ENCODE measurements at regions not wholly inside any gene's neighbourhood (a gene's known extent, or its start where the extent isn't known, plus 50 kb on each side); places are given as distances from the start of the nearest gene placed in this dataset.

DNA sequence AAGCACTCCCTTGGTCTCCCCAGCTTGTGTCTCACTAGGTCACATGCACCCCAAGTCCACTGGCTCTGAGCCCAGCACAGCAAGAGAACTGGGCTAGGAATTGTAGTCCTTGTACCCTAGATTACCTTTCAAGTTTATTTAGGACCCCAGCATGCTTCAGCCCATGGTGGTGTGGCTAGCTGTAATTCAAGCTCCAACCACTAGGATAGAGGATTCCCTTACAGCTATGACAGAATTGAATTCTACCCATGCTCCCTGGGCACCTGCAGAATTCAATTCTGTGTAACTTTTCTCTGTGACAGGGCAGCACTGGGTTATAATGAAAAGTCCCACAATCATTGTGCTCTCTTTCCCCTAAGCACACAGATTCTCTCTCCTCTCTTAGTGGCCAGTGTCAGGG lies 253.8 kb upstream of the DMD start:
- CTCF ChIA-PET = no interaction called here
- H3K36me3 ChIP-seq (ENCODE audit: insufficient read depth, low read length, poor library complexity, severe bottlenecking) = no peaks in the 10 kb centered on the region
- POLR2A ChIA-PET (ENCODE audit: low non-redundant PET) = no interaction called here

DNA sequence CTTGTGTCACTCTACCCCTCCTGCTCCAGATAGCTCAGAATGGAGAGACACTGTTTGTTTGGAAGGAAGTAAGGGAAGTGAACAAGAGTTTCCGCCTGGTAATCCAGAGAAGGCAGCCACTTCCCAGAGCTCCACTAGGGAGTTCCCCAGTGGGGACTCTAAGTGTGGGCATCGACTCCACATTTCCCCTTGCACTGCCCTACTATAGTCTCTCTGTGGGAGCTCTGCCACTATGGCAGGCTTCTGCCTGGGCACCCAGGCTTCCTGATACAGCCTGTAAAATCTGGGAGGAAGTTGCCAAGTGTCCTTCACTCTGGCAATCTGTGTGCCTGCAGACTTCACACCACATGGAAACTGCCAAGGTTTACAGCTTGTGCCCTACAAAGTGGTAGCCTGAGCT lies 245.8 kb upstream of the DMD start:
- DNase-seq (ENCODE audit: low spot score) = no peak
- intact Hi-C loops (cut with micrococcal nuclease; ENCODE audit: unreplicated experiment) = no loop called here
- no peaks in the 10 kb centered on the region for H3K4me1 ChIP-seq (ENCODE audit: insufficient read depth, low read length, poor library complexity, severe bottlenecking)
- POLR2A ChIA-PET (ENCODE audit: low non-redundant PET) = no interaction called here
- H3K4me3 ChIP-seq (ENCODE audit: low read depth, low read length, poor library complexity, severe bottlenecking) = no peak overlapping the region
- no peak for TF ChIP-seq EZH2 (IDR thresholded peaks at IDR 0.05; ENCODE audit: borderline replicate concordance, low read depth, low read length, poor library complexity, severe bottlenecking)
- TF ChIP-seq, protein P1, sequence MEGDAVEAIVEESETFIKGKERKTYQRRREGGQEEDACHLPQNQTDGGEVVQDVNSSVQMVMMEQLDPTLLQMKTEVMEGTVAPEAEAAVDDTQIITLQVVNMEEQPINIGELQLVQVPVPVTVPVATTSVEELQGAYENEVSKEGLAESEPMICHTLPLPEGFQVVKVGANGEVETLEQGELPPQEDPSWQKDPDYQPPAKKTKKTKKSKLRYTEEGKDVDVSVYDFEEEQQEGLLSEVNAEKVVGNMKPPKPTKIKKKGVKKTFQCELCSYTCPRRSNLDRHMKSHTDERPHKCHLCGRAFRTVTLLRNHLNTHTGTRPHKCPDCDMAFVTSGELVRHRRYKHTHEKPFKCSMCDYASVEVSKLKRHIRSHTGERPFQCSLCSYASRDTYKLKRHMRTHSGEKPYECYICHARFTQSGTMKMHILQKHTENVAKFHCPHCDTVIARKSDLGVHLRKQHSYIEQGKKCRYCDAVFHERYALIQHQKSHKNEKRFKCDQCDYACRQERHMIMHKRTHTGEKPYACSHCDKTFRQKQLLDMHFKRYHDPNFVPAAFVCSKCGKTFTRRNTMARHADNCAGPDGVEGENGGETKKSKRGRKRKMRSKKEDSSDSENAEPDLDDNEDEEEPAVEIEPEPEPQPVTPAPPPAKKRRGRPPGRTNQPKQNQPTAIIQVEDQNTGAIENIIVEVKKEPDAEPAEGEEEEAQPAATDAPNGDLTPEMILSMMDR (conservative IDR thresholded peaks at IDR 0.05; ENCODE audit: low read depth, low read length) = no peak
- CTCF ChIA-PET = no interaction called here
- H3K27me3 ChIP-seq (replicated peaks; ENCODE audit: insufficient read depth, low read depth, low read length, poor library complexity) = no peaks in the 10 kb centered on the region
- no peaks in the 10 kb centered on the region for H3K36me3 ChIP-seq (ENCODE audit: insufficient read depth, low read length, poor library complexity, severe bottlenecking)
- no peak overlapping the region for H3K27ac ChIP-seq (ENCODE audit: low read depth, low read length, poor library complexity, severe bottlenecking)
- BruUV-seq (replicated peaks) = no TSS peak
- H3K9me3 ChIP-seq (ENCODE audit: low read depth, low read length, poor library complexity, severe bottlenecking) = no peaks in the 10 kb centered on the region

More for the DNA sequence above, 253.8 kb upstream of the DMD start:
- H3K4me3 ChIP-seq (ENCODE audit: low read depth, low read length, poor library complexity, severe bottlenecking) = no peak overlapping the region
- intact Hi-C loops (cut with micrococcal nuclease; ENCODE audit: unreplicated experiment) = no loop called here
- DNase-seq (ENCODE audit: low spot score) = no peak
- no peak overlapping the region for H3K27ac ChIP-seq (ENCODE audit: low read depth, low read length, poor library complexity, severe bottlenecking)
- H3K27me3 ChIP-seq (replicated peaks; ENCODE audit: insufficient read depth, low read depth, low read length, poor library complexity) = no peaks in the 10 kb centered on the region
- H3K4me1 ChIP-seq (ENCODE audit: insufficient read depth, low read length, poor library complexity, severe bottlenecking) = no peaks in the 10 kb centered on the region
- TF ChIP-seq, protein P1 (conservative IDR thresholded peaks at IDR 0.05; ENCODE audit: low read depth, low read length) = no peak
- TF ChIP-seq EZH2 (IDR thresholded peaks at IDR 0.05; ENCODE audit: borderline replicate concordance, low read depth, low read length, poor library complexity, severe bottlenecking) = no peak
- BruUV-seq (replicated peaks) = no TSS peak
- peaks cover 6% of the 10 kb centered on the region for H3K9me3 ChIP-seq (ENCODE audit: low read depth, low read length, poor library complexity, severe bottlenecking)

DNA sequence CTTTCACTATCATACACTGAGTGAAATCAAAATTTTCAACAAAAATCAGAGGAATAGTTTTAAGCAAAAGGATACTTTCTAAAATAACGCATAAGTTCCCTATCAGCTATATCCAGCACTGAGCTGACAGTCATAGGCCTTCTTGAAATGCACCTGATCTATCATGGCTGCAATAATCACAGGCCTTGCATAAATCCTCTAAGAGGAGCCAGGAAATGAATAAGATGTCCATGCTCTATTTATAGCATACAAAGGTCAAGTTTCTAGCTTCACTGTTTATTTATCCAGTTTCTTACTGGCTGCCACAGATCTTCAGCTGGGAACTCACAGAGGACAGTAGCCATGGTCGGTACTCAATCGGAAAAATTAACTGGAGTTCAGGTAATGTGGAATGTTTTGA lies 235.9 kb upstream of the DMD start:
- ChIA-PET POLR2A (ENCODE audit: low non-redundant PET) (no interaction called here), CTCF (no interaction called here)
- BruUV-seq (replicated peaks) = no TSS peak
- Histone ChIP-seq H3K27me3 (replicated peaks; ENCODE audit: insufficient read depth, low read depth, low read length, poor library complexity) (no peaks in the 10 kb centered on the region), H3K9me3 (ENCODE audit: low read depth, low read length, poor library complexity, severe bottlenecking) (no peaks in the 10 kb centered on the region), H3K27ac (ENCODE audit: low read depth, low read length, poor library complexity, severe bottlenecking) (no peak overlapping the region), H3K4me3 (ENCODE audit: low read depth, low read length, poor library complexity, severe bottlenecking) (no peak overlapping the region), H3K4me1 (ENCODE audit: insufficient read depth, low read length, poor library complexity, severe bottlenecking) (no peaks in the 10 kb centered on the region), H3K36me3 (ENCODE audit: insufficient read depth, low read length, poor library complexity, severe bottlenecking) (no peaks in the 10 kb centered on the region)
- intact Hi-C loops (cut with micrococcal nuclease; ENCODE audit: unreplicated experiment) = no loop called here
- no peak for TF ChIP-seq EZH2 (IDR thresholded peaks at IDR 0.05; ENCODE audit: borderline replicate concordance, low read depth, low read length, poor library complexity, severe bottlenecking)
- TF ChIP-seq, protein P1 (conservative IDR thresholded peaks at IDR 0.05; ENCODE audit: low read depth, low read length) = no peak
- no peak for DNase-seq (ENCODE audit: low spot score)

All from A673 (cell line).